ENCODE measurements at regions not wholly inside any gene's neighbourhood (a gene's known extent, or its start where the extent isn't known, plus 50 kb on each side); places are given as distances from the start of the nearest gene placed in this dataset.
A peak's percentile ranks its signal among the peaks of the same experiment; 100 is the strongest.

GRCh38 chr17:77460514-77461046, 319.8 kb downstream of the SEC14L1 start:
- Mint-ChIP-seq H3K9me3 (no peaks in the 10 kb centered on the region), H3K36me3 (ENCODE audit: low read depth) (peaks cover 22% of the 10 kb centered on the region), H3K27ac (peak overlapping the region; percentile 99), H3K27me3 (no peaks in the 10 kb centered on the region), H3K4me3 (peak overlapping the region; percentile 84), H3K4me1 (peaks cover 92% of the 10 kb centered on the region)
- POLR2A ChIA-PET, result interaction anchor here (0.7 to 13.6 kb wide), 21 partner anchors 14 to 732 kb away, joined by 3 to 831 read pairs (median 7); partner anchors contain the start of gene TNRC6C
- no peak for TF ChIP-seq CTCF (IDR thresholded peaks at IDR 0.05)
- intact Hi-C loops (cut with micrococcal nuclease), result loop anchor here (1.0 to 10.0 kb wide), 7 partner anchors 9 to 736 kb away; partner anchors contain the start of genes JMJD6, METTL23 and SEC14L1
- DNase-seq (no peak), ATAC-seq (ENCODE audit: low read depth) (no peak)
- CTCF ChIA-PET, result interaction anchor here (1.1 to 3.6 kb wide), 7 partner anchors 15 to 137 kb away, joined by 3 to 11 read pairs (median 5); no protein-coding TSS in a partner anchor

GRCh38 chr17:77461277-77462057, 320.7 kb downstream of the SEC14L1 start:
- ATAC-seq (ENCODE audit: low read depth), result no peak
- Mint-ChIP-seq H3K4me3 (peak overlapping the region; percentile 77), H3K4me1 (peaks cover 94% of the 10 kb centered on the region), H3K36me3 (ENCODE audit: low read depth) (peaks cover 26% of the 10 kb centered on the region), H3K9me3 (no peaks in the 10 kb centered on the region), H3K27ac (peak overlapping the region; percentile 99), H3K27me3 (no peaks in the 10 kb centered on the region)
- DNase-seq, result no peak
- TF ChIP-seq CTCF (IDR thresholded peaks at IDR 0.05), result no peak
- ChIA-PET POLR2A (interaction anchor here (0.6 to 13.6 kb wide), 10 partner anchors 14 to 754 kb away, joined by 3 to 831 read pairs (median 12); partner anchors contain the start of gene TNRC6C), CTCF (interaction anchor here (0.7 to 3.6 kb wide), 4 partner anchors 8 to 31 kb away, joined by 3 to 11 read pairs (median 6); no protein-coding TSS in a partner anchor)
- intact Hi-C loops (cut with micrococcal nuclease), result loop anchor here (10.0 kb wide), 3 partner anchors 317 to 737 kb away; partner anchors contain the start of genes JMJD6, METTL23 and SEC14L1

GRCh38 chr17:77462090-77462489, 321.3 kb downstream of the SEC14L1 start:
- Mint-ChIP-seq H3K4me3 (peak overlapping the region; percentile 77), H3K36me3 (ENCODE audit: low read depth) (peaks cover 29% of the 10 kb centered on the region), H3K4me1 (peaks cover 94% of the 10 kb centered on the region), H3K27me3 (no peaks in the 10 kb centered on the region), H3K27ac (peak overlapping the region; percentile 99), H3K9me3 (no peaks in the 10 kb centered on the region)
- ChIA-PET POLR2A (interaction anchor here (1.0 to 13.6 kb wide), 8 partner anchors 13 to 496 kb away, joined by 3 to 831 read pairs (median 6); partner anchors contain the start of gene TNRC6C), CTCF (interaction anchor here (0.6 to 1.4 kb wide), 5 partner anchors 8 to 32 kb away, joined by 3 to 6 read pairs (median 3); no protein-coding TSS in a partner anchor)
- intact Hi-C loops (cut with micrococcal nuclease), result loop anchor here (10.0 kb wide), 3 partner anchors 317 to 737 kb away; partner anchors contain the start of genes JMJD6, METTL23 and SEC14L1
- peak; percentile 29 for ATAC-seq (ENCODE audit: low read depth)
- no peak for DNase-seq
- no peak for TF ChIP-seq CTCF (IDR thresholded peaks at IDR 0.05)

GRCh38 chr17:77462553-77463497, 322.1 kb downstream of the SEC14L1 start:
- Mint-ChIP-seq H3K9me3 (no peaks in the 10 kb centered on the region), H3K27me3 (no peaks in the 10 kb centered on the region), H3K36me3 (ENCODE audit: low read depth) (peaks cover 32% of the 10 kb centered on the region), H3K27ac (peak overlapping the region; percentile 99), H3K4me1 (peaks cover 96% of the 10 kb centered on the region), H3K4me3 (peak overlapping the region; percentile 77)
- intact Hi-C loops (cut with micrococcal nuclease), result loop anchor here (10.0 kb wide), 3 partner anchors 318 to 738 kb away; partner anchors contain the start of genes JMJD6, METTL23 and SEC14L1
- ATAC-seq (ENCODE audit: low read depth) (no peak), DNase-seq (no peak)
- TF ChIP-seq CTCF (IDR thresholded peaks at IDR 0.05), result no peak
- POLR2A ChIA-PET, result interaction anchor here (1.0 to 13.6 kb wide), 9 partner anchors 12 to 496 kb away, joined by 3 to 831 read pairs (median 6); partner anchors contain the start of gene TNRC6C
- CTCF ChIA-PET, result interaction anchor here (0.6 to 1.5 kb wide), 9 partner anchors 9 to 33 kb away, joined by 3 to 6 read pairs (median 3); no protein-coding TSS in a partner anchor

Measured in activated B cell treated with CpG ODN at 0.5 μM for 24 hours (primary cell).